Central memory CD8-positive, alpha-beta T cell (primary cell): ENCODE measurements at regions not wholly inside any gene's neighbourhood (a gene's known extent, or its start where the extent isn't known, plus 50 kb on each side); places are given as distances from the start of the nearest gene placed in this dataset.
"Not testable (repeated sequence)": the region's sequence is repeated elsewhere in the genome, so short reads cannot be mapped to it uniquely, and the experiment has no call there.

Experiments used
- ATAC-seq: fragments of 150-1000 bp; cut with Tn5 transposase; replicated peaks from 2 replicates; pipeline ENCODE4 v1.10.0; 2022; ENCODE audit warnings: mild to moderate bottlenecking, moderate FRiP score, moderate number of reproducible peaks; ENCODE audit not compliant: poor library complexity, severe bottlenecking; ENCODE audit errors: extremely low read depth
- DNase-seq, 2 donors: peaks; one replicate each; pipeline ENCODE4 v3.0.0; 2021; ENCODE audit warnings: low spot score in 2 of 2
- H3K27ac Mint-ChIP-seq: one replicate; pipeline ENCODE4 v1.8.0; 2022; ENCODE audit warnings: low read depth, mild to moderate bottlenecking, moderate library complexity, mixed read lengths
- H3K27me3 Mint-ChIP-seq: one replicate; pipeline ENCODE4 v1.8.0; 2022; ENCODE audit warnings: mixed read lengths
- H3K36me3 Mint-ChIP-seq: one replicate; pipeline ENCODE4 v1.8.0; 2022; ENCODE audit warnings: mild to moderate bottlenecking, moderate library complexity, mixed read lengths; ENCODE audit not compliant: insufficient read depth
- H3K4me1 Mint-ChIP-seq: one replicate; pipeline ENCODE4 v1.8.0; 2022; ENCODE audit warnings: mixed read lengths
- H3K4me3 Mint-ChIP-seq: one replicate; pipeline ENCODE4 v1.8.0; 2022; ENCODE audit warnings: mild to moderate bottlenecking, moderate library complexity, mixed read lengths
- H3K9me3 Mint-ChIP-seq: one replicate; pipeline ENCODE4 v1.8.0; 2022; ENCODE audit warnings: mixed read lengths

DNA sequence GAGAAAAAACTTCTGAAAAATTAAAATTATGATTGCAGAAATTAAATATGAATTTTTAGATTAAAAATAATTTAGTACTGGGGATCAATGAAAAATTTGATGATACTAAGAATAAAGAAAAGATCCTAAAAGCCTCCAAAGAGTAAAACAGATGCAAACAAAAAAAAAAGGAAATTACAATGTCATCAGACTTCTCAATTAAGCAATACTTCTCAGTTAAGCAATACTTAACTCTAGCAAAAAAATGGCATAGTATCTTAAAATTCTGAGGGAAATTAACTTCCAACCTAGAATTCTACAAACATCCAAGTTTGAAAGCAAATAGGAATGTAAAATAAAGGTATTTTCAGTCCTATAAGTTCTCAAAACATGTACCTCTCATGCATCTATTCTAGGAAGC is 141.2 kb upstream of the INTU start:
- no peak for DNase-seq
- no peaks in the 10 kb centered on the region for H3K9me3 Mint-ChIP-seq
- no peaks in the 10 kb centered on the region for H3K27me3 Mint-ChIP-seq
- no peaks in the 10 kb centered on the region for H3K36me3 Mint-ChIP-seq
- no peaks in the 10 kb centered on the region for H3K4me1 Mint-ChIP-seq
- no peak for ATAC-seq
- no peak overlapping the region for H3K4me3 Mint-ChIP-seq
- no peak overlapping the region for H3K27ac Mint-ChIP-seq

- H3K36me3 Mint-ChIP-seq, H3K9me3 Mint-ChIP-seq, ATAC-seq, DNase-seq, H3K27me3 Mint-ChIP-seq, H3K27ac Mint-ChIP-seq, H3K4me3 Mint-ChIP-seq, H3K4me1 Mint-ChIP-seq: not testable (repeated sequence)
Observed at GRCh38 chr4:127496875-127497274, 135.9 kb upstream of the INTU start.

DNA sequence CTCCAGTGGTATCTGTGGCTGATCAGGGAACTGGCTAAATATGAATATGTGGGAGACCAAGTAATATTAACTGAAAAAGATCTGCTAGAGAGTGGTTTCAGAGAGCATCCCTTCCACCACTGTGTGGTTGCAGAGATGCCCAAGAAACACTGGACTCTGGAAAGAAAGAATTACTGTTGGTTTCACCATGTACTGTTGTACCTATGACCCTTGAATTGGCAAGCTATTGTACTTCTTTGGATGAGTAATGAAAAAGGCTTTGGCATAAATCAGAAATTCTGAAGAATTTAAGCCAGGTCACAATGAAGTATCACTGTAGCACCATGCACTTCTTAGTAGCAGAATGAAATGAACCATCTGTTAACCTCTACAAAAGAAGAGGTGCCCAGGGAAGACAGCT is 134.4 kb upstream of the INTU start:
- Mint-ChIP-seq H3K27ac (no peak overlapping the region), H3K4me3 (no peak overlapping the region), H3K36me3 (no peaks in the 10 kb centered on the region), H3K27me3 (no peaks in the 10 kb centered on the region), H3K4me1 (no peaks in the 10 kb centered on the region), H3K9me3 (peaks cover 5% of the 10 kb centered on the region)
- no peak for ATAC-seq
- no peak for DNase-seq

DNA sequence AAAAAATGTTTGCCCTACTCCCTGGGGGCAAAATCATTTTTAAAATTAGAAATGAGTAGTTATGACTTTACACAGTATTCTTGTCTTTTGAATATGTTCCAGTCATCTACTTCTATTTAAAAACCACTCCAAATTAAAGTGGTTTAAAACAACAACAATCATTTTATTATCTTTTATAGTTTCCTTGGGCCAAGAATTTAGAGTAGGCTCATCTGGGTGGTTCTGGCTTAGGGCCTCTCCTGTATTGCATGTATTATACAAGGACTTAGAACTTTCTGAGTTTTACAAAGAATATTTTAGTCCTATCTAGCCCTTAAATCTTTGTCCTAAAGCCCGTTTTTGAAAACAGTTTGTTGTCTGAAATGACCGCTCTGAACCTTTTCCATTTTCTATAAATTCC is 132.5 kb upstream of the INTU start:
- Mint-ChIP-seq H3K4me1 (no peaks in the 10 kb centered on the region), H3K27ac (no peak overlapping the region), H3K27me3 (no peaks in the 10 kb centered on the region), H3K4me3 (no peak overlapping the region), H3K9me3 (peaks cover 5% of the 10 kb centered on the region), H3K36me3 (no peaks in the 10 kb centered on the region)
- ATAC-seq, result no peak
- no peak for DNase-seq

DNA sequence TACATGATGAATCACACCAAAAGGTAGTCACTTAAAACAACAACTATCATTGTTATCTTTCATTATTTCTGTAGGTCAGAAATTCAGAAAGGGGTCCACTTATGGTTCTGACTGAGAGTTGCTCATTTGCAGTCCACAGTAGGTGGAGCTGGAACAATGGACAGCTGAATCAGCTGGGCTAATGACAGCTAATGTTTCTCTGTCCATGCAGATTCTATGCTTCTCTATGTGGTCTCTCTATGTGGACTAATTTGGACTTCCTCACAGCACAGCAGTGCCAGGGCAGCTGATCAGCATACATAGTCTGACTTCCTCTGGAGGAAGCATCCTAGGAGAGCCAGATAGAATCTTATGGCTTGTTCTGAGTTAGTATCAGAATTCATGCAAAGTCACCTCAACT is 131.7 kb upstream of the INTU start:
- Mint-ChIP-seq H3K27me3 (no peaks in the 10 kb centered on the region), H3K4me1 (no peaks in the 10 kb centered on the region), H3K9me3 (peaks cover 5% of the 10 kb centered on the region), H3K4me3 (no peak overlapping the region), H3K27ac (no peak overlapping the region), H3K36me3 (no peaks in the 10 kb centered on the region)
- ATAC-seq (no peak), DNase-seq (no peak)

DNA sequence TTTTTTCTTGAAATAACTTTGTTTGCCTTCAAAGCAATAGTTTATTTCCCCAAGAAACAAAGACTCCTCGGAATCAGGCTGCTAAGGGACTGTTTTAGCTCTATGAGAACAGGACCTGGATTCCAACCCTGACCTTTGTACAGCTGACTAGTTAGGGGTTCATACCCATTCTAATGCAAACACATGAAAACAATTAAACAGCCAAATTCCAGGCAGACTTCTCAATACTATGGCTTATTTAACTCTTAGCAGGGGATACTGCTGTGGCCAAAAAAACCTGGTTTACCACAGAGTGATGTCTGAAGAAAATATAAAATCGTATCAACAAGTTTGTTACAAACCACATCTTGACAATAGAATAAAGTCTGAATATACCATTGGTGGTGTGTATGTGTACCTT is 129.6 kb upstream of the INTU start:
- no peak overlapping the region for H3K4me3 Mint-ChIP-seq
- DNase-seq, result no peak

GRCh38 chr4:127505203-127505602 is 127.6 kb upstream of the INTU start:
- Mint-ChIP-seq H3K27me3 (no peaks in the 10 kb centered on the region), H3K4me1 (no peaks in the 10 kb centered on the region), H3K27ac (no peak overlapping the region), H3K9me3 (no peaks in the 10 kb centered on the region), H3K4me3 (no peak overlapping the region), H3K36me3 (no peaks in the 10 kb centered on the region)
- ATAC-seq (no peak), DNase-seq (no peak)

More for the DNA sequence above, 129.6 kb upstream of the INTU start:
- no peaks in the 10 kb centered on the region for H3K4me1 Mint-ChIP-seq
- H3K27me3 Mint-ChIP-seq, result no peaks in the 10 kb centered on the region
- H3K36me3 Mint-ChIP-seq, result no peaks in the 10 kb centered on the region
- no peaks in the 10 kb centered on the region for H3K9me3 Mint-ChIP-seq
- no peak for ATAC-seq
- no peak overlapping the region for H3K27ac Mint-ChIP-seq

DNA sequence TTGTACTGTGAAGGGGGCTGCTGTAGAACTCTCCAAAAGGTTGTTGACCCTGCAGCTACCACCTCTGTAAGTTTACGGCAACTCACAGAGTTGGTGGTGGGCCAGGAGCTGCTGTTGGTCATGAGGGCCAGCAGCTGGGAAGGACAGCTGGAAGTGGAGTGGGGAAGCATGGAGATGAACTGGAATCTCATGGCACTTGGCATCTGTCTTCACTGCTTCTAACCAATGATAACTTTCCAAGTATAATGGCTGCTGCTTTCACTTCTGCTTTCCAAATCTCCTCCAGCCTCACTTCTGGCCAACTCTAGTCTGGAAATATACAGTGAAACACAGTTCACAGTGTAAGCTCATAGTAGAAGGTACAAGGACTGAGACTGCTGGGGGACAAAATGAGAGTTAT is 126.5 kb upstream of the INTU start:
- DNase-seq, result no peak
- Mint-ChIP-seq H3K27me3 (no peaks in the 10 kb centered on the region), H3K36me3 (no peaks in the 10 kb centered on the region), H3K9me3 (no peaks in the 10 kb centered on the region), H3K4me3 (no peak overlapping the region), H3K27ac (no peak overlapping the region), H3K4me1 (no peaks in the 10 kb centered on the region)
- no peak for ATAC-seq

DNA sequence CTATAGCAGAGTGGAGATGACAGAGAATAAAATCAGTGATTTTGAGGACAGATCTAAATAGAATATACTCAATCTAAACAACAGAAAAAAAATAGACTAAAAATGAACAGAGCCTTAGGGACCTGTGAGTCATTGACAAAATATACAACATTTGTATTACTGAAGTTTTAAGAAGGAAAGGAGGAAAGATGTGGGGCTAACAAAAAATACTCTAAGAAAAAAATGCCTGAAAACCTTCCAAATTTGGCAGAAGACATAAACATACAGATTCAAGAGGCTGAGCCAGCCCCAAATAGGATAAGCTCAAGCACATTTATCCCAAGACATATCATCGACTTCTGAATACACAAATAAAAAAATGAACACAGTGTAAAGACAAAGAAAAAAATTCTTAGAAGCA is 123.6 kb upstream of the INTU start:
- Mint-ChIP-seq H3K9me3 (no peaks in the 10 kb centered on the region), H3K4me3 (no peak overlapping the region), H3K4me1 (no peaks in the 10 kb centered on the region), H3K27me3 (no peaks in the 10 kb centered on the region), H3K27ac (no peak overlapping the region), H3K36me3 (no peaks in the 10 kb centered on the region)
- DNase-seq, result no peak
- ATAC-seq, result no peak

DNA sequence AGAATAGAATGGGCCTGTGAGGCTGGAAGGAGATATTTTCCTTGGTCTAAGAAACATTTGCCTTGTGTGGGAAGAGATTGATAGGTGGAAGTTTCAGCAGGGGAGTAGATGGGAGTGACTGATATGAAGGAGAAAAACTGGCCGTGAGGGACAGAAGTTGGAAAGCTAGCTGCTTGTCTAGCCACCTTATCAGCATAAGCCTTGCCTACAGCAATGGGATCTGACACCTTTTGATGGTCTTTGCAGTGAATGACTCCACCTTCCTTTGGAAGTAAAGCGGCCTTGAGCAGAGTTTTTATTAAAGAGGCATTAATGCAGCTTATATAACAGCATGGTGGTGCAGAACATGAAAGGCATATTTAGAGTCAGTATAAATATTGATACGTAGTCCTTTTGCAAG is 120.1 kb upstream of the INTU start:
- not testable (repeated sequence) for ATAC-seq, H3K27ac Mint-ChIP-seq, DNase-seq, H3K4me1 Mint-ChIP-seq, H3K36me3 Mint-ChIP-seq, H3K4me3 Mint-ChIP-seq, H3K9me3 Mint-ChIP-seq
- peaks cover 12% of the 10 kb centered on the region for H3K27me3 Mint-ChIP-seq

DNA sequence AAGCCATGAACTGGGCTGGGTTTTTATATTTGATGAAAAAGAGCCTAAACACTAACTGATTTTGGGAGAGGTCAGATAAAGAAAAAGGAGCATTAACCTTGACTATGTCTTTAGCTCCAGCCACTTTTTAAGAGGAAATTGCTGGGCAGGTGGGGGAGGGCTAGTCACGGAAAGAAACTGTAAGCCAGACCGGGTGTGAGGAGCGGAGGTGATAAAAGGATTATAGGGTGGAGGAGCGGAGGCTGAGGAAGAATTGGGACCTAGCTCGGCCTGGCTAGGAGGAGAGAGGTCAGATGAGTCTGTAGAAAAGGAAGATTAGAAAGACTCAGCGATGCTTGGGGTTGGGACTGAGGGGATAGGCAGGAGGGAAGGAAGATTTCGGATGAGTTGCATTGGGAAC is 117.5 kb upstream of the INTU start:
- not testable (repeated sequence) for H3K4me1 Mint-ChIP-seq, DNase-seq, H3K36me3 Mint-ChIP-seq, H3K4me3 Mint-ChIP-seq, H3K9me3 Mint-ChIP-seq, ATAC-seq, H3K27ac Mint-ChIP-seq
- H3K27me3 Mint-ChIP-seq, result peaks cover 12% of the 10 kb centered on the region

DNA sequence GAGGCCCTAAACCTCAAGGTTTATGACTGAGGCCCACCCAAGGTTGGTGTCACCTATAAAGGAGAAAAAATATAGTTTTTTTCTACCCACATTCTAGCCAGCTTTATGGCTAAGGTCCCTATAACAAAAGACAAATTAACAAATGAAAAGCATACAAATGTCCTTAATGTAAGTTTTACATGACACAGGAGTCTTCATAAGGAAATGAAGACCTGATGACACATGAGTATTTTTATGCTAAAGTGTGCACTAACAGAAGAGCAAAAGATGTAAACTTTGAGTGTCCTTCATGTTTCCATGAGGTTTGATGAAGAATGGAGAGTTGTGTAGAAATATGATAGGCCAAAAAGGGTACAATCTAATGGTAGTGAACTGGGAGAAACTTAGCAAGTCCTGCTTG is 114.7 kb upstream of the INTU start:
- Mint-ChIP-seq H3K27me3 (peaks cover 12% of the 10 kb centered on the region), H3K9me3 (peaks cover 7% of the 10 kb centered on the region), H3K27ac (no peak overlapping the region), H3K4me3 (no peak overlapping the region), H3K4me1 (no peaks in the 10 kb centered on the region), H3K36me3 (no peaks in the 10 kb centered on the region)
- DNase-seq (no peak), ATAC-seq (no peak)

DNA sequence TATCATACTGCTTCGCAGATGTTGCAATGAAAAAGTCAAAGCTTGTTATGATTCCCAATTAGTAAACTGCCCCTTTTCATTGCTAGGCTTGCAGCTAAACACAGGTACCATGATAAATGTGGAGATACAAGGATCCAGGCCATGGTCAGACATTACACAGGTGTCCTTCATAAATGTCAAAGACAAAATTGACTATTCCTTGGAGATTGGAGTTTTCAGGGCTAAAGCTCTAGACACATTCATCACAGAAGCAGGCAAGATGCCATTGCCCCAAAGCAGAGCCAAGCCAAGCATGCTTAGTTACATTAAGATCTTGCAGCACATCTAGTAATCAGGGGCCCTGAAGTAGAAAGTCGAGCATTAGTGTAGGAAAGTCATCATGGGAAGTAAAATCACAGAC is 111.3 kb upstream of the INTU start:
- H3K27ac Mint-ChIP-seq, result no peak overlapping the region
- no peaks in the 10 kb centered on the region for H3K4me1 Mint-ChIP-seq
- H3K27me3 Mint-ChIP-seq, result no peaks in the 10 kb centered on the region
- H3K4me3 Mint-ChIP-seq, result no peak overlapping the region
- ATAC-seq (no peak), DNase-seq (no peak)
- peaks cover under 1% of the 10 kb centered on the region for H3K9me3 Mint-ChIP-seq
- H3K36me3 Mint-ChIP-seq, result no peaks in the 10 kb centered on the region

DNA sequence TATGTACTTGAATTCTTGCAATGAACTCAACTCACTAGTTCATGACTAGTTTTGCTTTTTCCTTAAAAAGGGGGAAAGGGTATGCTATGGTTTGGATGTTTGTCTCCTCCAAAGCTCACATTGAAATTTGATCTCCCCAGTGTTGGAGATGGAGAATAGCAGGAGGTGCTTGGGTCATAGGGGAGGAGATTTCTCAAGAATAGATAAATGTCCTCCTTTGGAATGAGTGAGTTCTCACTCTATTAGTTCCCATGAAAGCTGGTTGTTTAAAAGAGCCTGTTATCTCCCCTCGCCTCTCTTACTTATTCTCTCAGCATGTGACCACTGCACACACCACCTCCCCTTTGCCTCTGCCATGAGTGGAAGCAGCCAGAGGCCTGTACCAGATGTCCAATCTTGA is 109.4 kb upstream of the INTU start:
- ATAC-seq, result no peak
- Mint-ChIP-seq H3K27ac (no peak overlapping the region), H3K36me3 (no peaks in the 10 kb centered on the region), H3K4me3 (no peak overlapping the region), H3K27me3 (no peaks in the 10 kb centered on the region), H3K4me1 (no peaks in the 10 kb centered on the region), H3K9me3 (peaks cover 5% of the 10 kb centered on the region)
- no peak for DNase-seq
